ENCODE measurements at regions not wholly inside any gene's neighbourhood (a gene's known extent, or its start where the extent isn't known, plus 50 kb on each side); places are given as distances from the start of the nearest gene placed in this dataset.

DNA sequence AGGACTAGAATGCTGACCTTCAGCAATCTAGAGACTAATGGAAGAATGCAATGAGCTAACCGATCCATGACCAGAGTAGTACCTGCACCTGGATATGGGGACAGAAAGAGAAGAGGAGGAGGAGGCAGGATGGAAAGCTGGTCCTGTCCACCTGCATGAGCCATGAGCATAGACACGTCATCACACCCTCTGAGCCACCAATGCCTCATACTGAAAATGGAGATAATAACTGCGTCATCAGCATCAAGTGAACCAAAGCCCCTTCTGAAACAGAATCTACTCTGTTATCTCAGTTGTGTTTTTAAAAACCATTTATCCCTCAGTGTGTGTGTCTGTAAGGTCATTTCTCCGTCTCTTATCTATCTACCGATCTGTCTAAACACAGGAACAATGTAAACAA lies 327.0 kb downstream of the BCL11B start:
- no peaks in the 10 kb centered on the region for H3K9me3 ChIP-seq (ENCODE audit: insufficient read depth, low read depth, low read length)
- H3K9ac ChIP-seq (ENCODE audit: low read length): no peak overlapping the region
- TF ChIP-seq EZH2 (IDR thresholded peaks at IDR 0.05; ENCODE audit: insufficient read depth, low read length): no peak
- TF ChIP-seq, protein P1, sequence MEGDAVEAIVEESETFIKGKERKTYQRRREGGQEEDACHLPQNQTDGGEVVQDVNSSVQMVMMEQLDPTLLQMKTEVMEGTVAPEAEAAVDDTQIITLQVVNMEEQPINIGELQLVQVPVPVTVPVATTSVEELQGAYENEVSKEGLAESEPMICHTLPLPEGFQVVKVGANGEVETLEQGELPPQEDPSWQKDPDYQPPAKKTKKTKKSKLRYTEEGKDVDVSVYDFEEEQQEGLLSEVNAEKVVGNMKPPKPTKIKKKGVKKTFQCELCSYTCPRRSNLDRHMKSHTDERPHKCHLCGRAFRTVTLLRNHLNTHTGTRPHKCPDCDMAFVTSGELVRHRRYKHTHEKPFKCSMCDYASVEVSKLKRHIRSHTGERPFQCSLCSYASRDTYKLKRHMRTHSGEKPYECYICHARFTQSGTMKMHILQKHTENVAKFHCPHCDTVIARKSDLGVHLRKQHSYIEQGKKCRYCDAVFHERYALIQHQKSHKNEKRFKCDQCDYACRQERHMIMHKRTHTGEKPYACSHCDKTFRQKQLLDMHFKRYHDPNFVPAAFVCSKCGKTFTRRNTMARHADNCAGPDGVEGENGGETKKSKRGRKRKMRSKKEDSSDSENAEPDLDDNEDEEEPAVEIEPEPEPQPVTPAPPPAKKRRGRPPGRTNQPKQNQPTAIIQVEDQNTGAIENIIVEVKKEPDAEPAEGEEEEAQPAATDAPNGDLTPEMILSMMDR (IDR thresholded peaks at IDR 0.05; ENCODE audit: insufficient read depth, low read depth, low read length): no peak
- H3K27ac ChIP-seq (ENCODE audit: low read depth, low read length): no peak overlapping the region
- no peak overlapping the region for H2AFZ ChIP-seq (ENCODE audit: low read depth, low read length)
- no peaks in the 10 kb centered on the region for H3K36me3 ChIP-seq (ENCODE audit: insufficient read depth, low read length)
- no peak overlapping the region for H3K4me2 ChIP-seq (ENCODE audit: low read length)
- H4K20me1 ChIP-seq (ENCODE audit: insufficient read depth, low read length): no peaks in the 10 kb centered on the region
- DNase-seq (ENCODE audit: low read depth) (no peak), FAIRE-seq (no peak)
- H3K4me1 ChIP-seq (ENCODE audit: insufficient read depth, low read length): no peaks in the 10 kb centered on the region
- Mint-ChIP-seq H3K27me3 (ENCODE audit: low read depth, unreplicated experiment) (peaks cover 13% of the 10 kb centered on the region), H3K36me3 (ENCODE audit: low read depth, unreplicated experiment) (no peaks in the 10 kb centered on the region), H3K4me3 (ENCODE audit: unreplicated experiment) (no peak overlapping the region), H3K9me3 (ENCODE audit: unreplicated experiment) (peaks cover 8% of the 10 kb centered on the region), H3K4me1 (ENCODE audit: low read depth, unreplicated experiment) (peaks cover 1% of the 10 kb centered on the region), H3K27ac (ENCODE audit: unreplicated experiment) (no peak overlapping the region)
- no peak overlapping the region for H3K4me3 ChIP-seq (ENCODE audit: insufficient read depth, low read depth, low read length)
- peaks cover 5% of the 10 kb centered on the region for H3K27me3 ChIP-seq (ENCODE audit: insufficient read depth, low read length)
- H3K79me2 ChIP-seq (ENCODE audit: insufficient read depth, low read length): no peaks in the 10 kb centered on the region

DNA sequence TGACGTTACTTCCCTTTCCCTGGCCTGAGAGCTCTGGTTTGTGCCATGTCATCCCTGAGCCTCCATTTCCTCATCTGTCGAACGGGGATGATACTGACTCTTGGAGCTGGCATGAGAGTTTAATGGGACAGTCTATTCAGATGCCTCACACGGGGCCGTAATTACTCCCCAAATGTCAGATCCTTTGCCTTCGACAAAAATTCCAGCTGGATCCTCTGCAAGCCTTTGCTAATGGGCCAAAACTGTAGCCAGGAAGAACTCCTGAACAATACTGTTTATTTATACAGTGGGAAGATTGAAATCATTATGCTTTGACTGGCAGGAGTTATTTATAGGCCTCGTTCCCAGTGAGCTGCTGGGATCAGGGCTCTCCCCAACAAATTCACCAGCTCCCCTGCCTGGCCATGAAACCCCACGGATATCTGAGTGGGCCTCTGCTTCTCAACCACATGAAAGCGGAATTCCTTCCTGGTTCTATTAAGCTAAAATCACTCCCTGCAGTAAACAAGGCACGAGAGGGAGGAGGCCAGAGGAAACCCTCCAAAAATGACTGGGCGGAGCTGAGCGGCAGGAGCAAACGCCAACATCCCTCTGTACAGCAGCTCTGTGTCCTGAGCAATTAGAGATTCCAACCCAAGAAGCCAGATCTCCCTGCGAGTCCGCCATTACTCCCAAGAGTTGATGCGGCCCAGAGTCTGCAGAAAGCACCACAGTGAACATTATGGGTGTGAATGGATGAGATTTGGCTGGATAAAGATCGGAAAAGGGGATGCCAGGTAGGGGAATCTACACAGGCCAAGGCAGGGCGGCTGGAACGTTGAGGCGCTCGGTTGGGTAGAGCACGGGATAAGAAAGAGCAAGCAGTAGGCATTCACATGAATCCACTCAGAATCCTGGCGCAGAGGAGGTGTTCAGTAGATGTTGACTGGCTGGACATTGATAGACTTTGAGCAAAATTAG lies 326.1 kb downstream of the BCL11B start:
- Mint-ChIP-seq H3K4me1 (ENCODE audit: low read depth, unreplicated experiment) (peaks cover 1% of the 10 kb centered on the region), H3K27ac (ENCODE audit: unreplicated experiment) (no peak overlapping the region), H3K4me3 (ENCODE audit: unreplicated experiment) (no peak overlapping the region), H3K27me3 (ENCODE audit: low read depth, unreplicated experiment) (peaks cover 13% of the 10 kb centered on the region), H3K9me3 (ENCODE audit: unreplicated experiment) (peaks cover 8% of the 10 kb centered on the region), H3K36me3 (ENCODE audit: low read depth, unreplicated experiment) (no peaks in the 10 kb centered on the region)
- Histone ChIP-seq H3K36me3 (ENCODE audit: insufficient read depth, low read length) (no peaks in the 10 kb centered on the region), H4K20me1 (ENCODE audit: insufficient read depth, low read length) (no peaks in the 10 kb centered on the region), H3K27ac (ENCODE audit: low read depth, low read length) (no peak overlapping the region), H2AFZ (ENCODE audit: low read depth, low read length) (no peak overlapping the region), H3K9me3 (ENCODE audit: insufficient read depth, low read depth, low read length) (no peaks in the 10 kb centered on the region), H3K4me1 (ENCODE audit: insufficient read depth, low read length) (no peaks in the 10 kb centered on the region), H3K4me2 (ENCODE audit: low read length) (no peak overlapping the region), H3K79me2 (ENCODE audit: insufficient read depth, low read length) (no peaks in the 10 kb centered on the region), H3K4me3 (ENCODE audit: insufficient read depth, low read depth, low read length) (no peak overlapping the region), H3K27me3 (ENCODE audit: insufficient read depth, low read length) (peaks cover 2% of the 10 kb centered on the region), H3K9ac (ENCODE audit: low read length) (no peak overlapping the region)
- FAIRE-seq: no peak
- TF ChIP-seq, protein P1 (IDR thresholded peaks at IDR 0.05; ENCODE audit: insufficient read depth, low read depth, low read length): no peak
- no peak for TF ChIP-seq EZH2 (IDR thresholded peaks at IDR 0.05; ENCODE audit: insufficient read depth, low read length)
- no peak for DNase-seq (ENCODE audit: low read depth)

DNA sequence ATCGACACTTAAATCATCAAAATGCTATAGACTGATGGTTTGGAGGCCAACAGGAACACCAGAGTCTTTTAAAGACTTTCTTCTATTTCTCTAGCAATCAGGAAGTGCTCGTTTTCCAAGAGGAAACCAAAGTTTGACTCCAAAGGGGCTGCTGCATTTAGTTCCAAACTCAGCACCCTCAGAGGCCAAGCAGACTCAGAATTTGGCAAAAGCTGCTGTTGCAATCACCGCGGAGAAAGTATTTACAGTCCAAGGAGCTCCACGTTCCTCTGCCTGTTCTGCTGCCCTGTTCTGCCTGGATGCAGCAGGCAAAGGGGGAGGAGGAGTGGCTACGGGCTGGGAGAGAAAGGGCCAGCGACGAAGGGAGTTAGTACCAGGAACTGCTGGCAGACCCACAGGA lies 325.1 kb downstream of the BCL11B start:
- TF ChIP-seq EZH2 (IDR thresholded peaks at IDR 0.05; ENCODE audit: insufficient read depth, low read length): no peak
- TF ChIP-seq, protein P1 (IDR thresholded peaks at IDR 0.05; ENCODE audit: insufficient read depth, low read depth, low read length): no peak
- Histone ChIP-seq H3K9me3 (ENCODE audit: insufficient read depth, low read depth, low read length) (no peaks in the 10 kb centered on the region), H3K36me3 (ENCODE audit: insufficient read depth, low read length) (no peaks in the 10 kb centered on the region), H3K79me2 (ENCODE audit: insufficient read depth, low read length) (no peaks in the 10 kb centered on the region), H3K4me1 (ENCODE audit: insufficient read depth, low read length) (no peaks in the 10 kb centered on the region), H2AFZ (ENCODE audit: low read depth, low read length) (no peak overlapping the region), H4K20me1 (ENCODE audit: insufficient read depth, low read length) (no peaks in the 10 kb centered on the region), H3K9ac (ENCODE audit: low read length) (no peak overlapping the region), H3K27me3 (ENCODE audit: insufficient read depth, low read length) (no peaks in the 10 kb centered on the region), H3K4me2 (ENCODE audit: low read length) (no peak overlapping the region), H3K27ac (ENCODE audit: low read depth, low read length) (no peak overlapping the region), H3K4me3 (ENCODE audit: insufficient read depth, low read depth, low read length) (no peak overlapping the region)
- H3K4me1 Mint-ChIP-seq (ENCODE audit: low read depth, unreplicated experiment): peaks cover 1% of the 10 kb centered on the region
- H3K27me3 Mint-ChIP-seq (ENCODE audit: low read depth, unreplicated experiment): peaks cover 13% of the 10 kb centered on the region
- H3K36me3 Mint-ChIP-seq (ENCODE audit: low read depth, unreplicated experiment): no peaks in the 10 kb centered on the region
- FAIRE-seq: no peak
- H3K27ac Mint-ChIP-seq (ENCODE audit: unreplicated experiment): no peak overlapping the region
- DNase-seq (ENCODE audit: low read depth): no peak
- peaks cover 8% of the 10 kb centered on the region for H3K9me3 Mint-ChIP-seq (ENCODE audit: unreplicated experiment)
- H3K4me3 Mint-ChIP-seq (ENCODE audit: unreplicated experiment): no peak overlapping the region

All from astrocyte (in vitro differentiated cells and primary cell).